ENCODE measurements at regions not wholly inside any gene's neighbourhood (a gene's known extent, or its start where the extent isn't known, plus 50 kb on each side); places are given as distances from the start of the nearest gene placed in this dataset.
A peak's percentile ranks its signal among the peaks of the same experiment; 100 is the strongest.

GRCh38 chr16:14354561-14355351 is 275.3 kb downstream of the PARN start:
- peak overlapping the region in 1 of 4 donors; percentile 67 for H3K27ac ChIP-seq
- H3K27me3 ChIP-seq: no peaks in the 10 kb centered on the region
- H3K9me3 ChIP-seq: no peaks in the 10 kb centered on the region
- DNase-seq: no peak
- H3K36me3 ChIP-seq: no peaks in the 10 kb centered on the region
- peaks cover 5 to 44% (median 13%) of the 10 kb centered on the region in 3 donors for H3K4me1 ChIP-seq
- TF ChIP-seq CTCF (IDR thresholded peaks at IDR 0.05) (no peak), POLR2A (IDR thresholded peaks at IDR 0.05) (no peak)
- intact Hi-C loops (cut with DNase I): no loop called here
- peak overlapping the region in 1 of 4 donors; percentile 44 for H3K4me3 ChIP-seq
- WGBS, 2 donors: 33 to 35% methylated on average over 10 of the region's 10 CpGs

GRCh38 chr16:14353340-14353739 is 276.7 kb downstream of the PARN start:
- TF ChIP-seq CTCF (IDR thresholded peaks at IDR 0.05) (no peak), POLR2A (IDR thresholded peaks at IDR 0.05) (no peak)
- intact Hi-C loops (cut with DNase I): no loop called here

GRCh38 chr16:14351647-14352046 is 278.4 kb downstream of the PARN start:
- Histone ChIP-seq H3K9me3 (no peaks in the 10 kb centered on the region), H3K27ac (no peak overlapping the region), H3K27me3 (no peaks in the 10 kb centered on the region), H3K4me1 (peaks cover 5 to 32% (median 9%) of the 10 kb centered on the region in 3 donors), H3K36me3 (no peaks in the 10 kb centered on the region), H3K4me3 (no peak overlapping the region)
- intact Hi-C loops (cut with DNase I): no loop called here
- TF ChIP-seq POLR2A (IDR thresholded peaks at IDR 0.05): no peak
- no peak for TF ChIP-seq CTCF (IDR thresholded peaks at IDR 0.05)
- WGBS, 2 donors: 54 to 78% methylated on average over 5 to 6 of the region's 6 CpGs
- DNase-seq: no peak

More at GRCh38 chr16:14353340-14353739, 276.7 kb downstream of the PARN start:
- Histone ChIP-seq H3K4me3 (no peak overlapping the region), H3K27ac (no peak overlapping the region), H3K4me1 (peaks cover 0 to 30% (median 12%) of the 10 kb centered on the region in 3 donors), H3K36me3 (no peaks in the 10 kb centered on the region), H3K9me3 (no peaks in the 10 kb centered on the region), H3K27me3 (no peaks in the 10 kb centered on the region)
- no peak for DNase-seq
- WGBS, 2 donors: 76 to 89% methylated on average over 6 of the region's 6 CpGs

DNA sequence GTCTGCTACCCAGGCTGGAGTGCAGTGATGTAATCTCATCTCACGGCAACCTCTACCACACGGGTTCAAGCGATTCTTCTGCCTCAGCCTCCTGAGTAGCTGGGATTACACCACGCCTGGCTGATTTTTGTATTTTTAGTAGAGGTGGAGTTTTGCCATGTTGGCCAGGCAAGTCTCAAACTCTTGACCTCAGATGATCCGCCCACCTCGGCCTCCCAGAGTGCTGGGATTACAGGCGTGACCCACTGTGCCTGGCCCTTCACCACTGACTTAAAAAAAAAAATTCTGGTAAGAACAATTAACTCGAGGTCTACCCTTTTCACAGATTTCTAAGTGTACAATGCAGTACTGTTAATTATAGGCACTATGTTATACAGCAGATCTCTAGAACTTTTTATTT is 279.4 kb downstream of the PARN start:
- Histone ChIP-seq H3K4me3 (no peak overlapping the region), H3K27me3 (no peaks in the 10 kb centered on the region), H3K36me3 (no peaks in the 10 kb centered on the region), H3K4me1 (peaks cover 5 to 32% (median 9%) of the 10 kb centered on the region in 3 donors), H3K27ac (no peak overlapping the region), H3K9me3 (no peaks in the 10 kb centered on the region)
- TF ChIP-seq POLR2A (IDR thresholded peaks at IDR 0.05) (no peak), CTCF (IDR thresholded peaks at IDR 0.05) (no peak)
- intact Hi-C loops (cut with DNase I): no loop called here
- WGBS, 2 donors: 55 to 60% methylated on average over 7 to 8 of the region's 8 CpGs
- DNase-seq: no peak

GRCh38 chr16:14350081-14350480 is 279.0 kb downstream of the MRTFB start:
- no peak for DNase-seq
- Histone ChIP-seq H3K27me3 (no peaks in the 10 kb centered on the region), H3K36me3 (no peaks in the 10 kb centered on the region), H3K27ac (no peak overlapping the region), H3K4me3 (no peak overlapping the region), H3K9me3 (no peaks in the 10 kb centered on the region), H3K4me1 (peaks cover 5 to 28% (median 6%) of the 10 kb centered on the region in 3 donors)
- no peak for TF ChIP-seq POLR2A (IDR thresholded peaks at IDR 0.05)
- no peak for TF ChIP-seq CTCF (IDR thresholded peaks at IDR 0.05)
- WGBS, 2 donors: 77 to 79% methylated on average over 7 to 8 of the region's 8 CpGs
- intact Hi-C loops (cut with DNase I): no loop called here
